ENCODE measurements at regions not wholly inside any gene's neighbourhood (a gene's known extent, or its start where the extent isn't known, plus 50 kb on each side); places are given as distances from the start of the nearest gene placed in this dataset.
A peak's percentile ranks its signal among the peaks of the same experiment; 100 is the strongest.

DNA sequence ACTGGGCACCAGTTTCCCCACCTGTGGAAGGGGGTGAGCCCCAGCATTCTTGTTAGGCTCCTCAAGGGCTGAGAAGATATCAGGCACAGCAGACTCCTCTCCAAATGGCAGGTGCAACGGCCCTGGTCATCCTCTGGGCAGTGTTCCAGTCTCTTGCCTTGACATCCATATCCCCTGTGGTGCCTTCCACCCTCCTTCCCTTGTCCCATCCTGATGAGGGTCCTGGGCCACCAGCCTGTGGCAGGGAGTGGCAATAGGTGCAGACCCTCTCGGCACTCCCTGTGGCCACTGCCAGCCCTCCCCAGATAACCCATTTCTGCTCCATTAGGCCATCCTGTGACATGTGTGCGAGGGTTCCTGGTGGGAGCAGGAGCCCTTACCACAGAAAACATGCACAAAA lies 78.8 kb upstream of the NECTIN1 start:
- intact Hi-C loops (cut with DNase I) = no loop called here
- peak in 2 of 10 donors; percentile 33 to 51 for DNase-seq

DNA sequence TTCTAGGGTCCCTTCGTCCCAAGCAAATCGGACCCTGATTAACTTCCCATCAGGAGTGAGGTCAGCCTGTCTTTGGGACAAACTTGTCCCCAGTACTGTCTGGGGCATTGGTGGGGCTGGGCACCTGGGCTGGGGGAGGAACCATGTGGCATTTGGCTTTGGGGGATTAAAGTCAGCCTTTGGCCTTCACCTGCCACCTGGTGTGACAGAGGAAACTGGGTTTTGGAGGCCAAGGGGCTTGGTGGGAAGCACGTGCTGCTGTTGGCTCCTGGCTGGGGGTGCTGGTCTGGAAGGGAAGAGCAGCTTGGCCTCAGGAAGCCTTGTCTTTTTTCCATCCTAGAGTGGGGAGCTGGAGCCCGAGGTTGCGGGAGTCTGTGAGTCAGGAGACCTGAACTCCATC lies 78.4 kb upstream of the NECTIN1 start:
- intact Hi-C loops (cut with DNase I) = no loop called here
- peak in 2 of 10 donors; percentile 69 to 73 for DNase-seq

DNA sequence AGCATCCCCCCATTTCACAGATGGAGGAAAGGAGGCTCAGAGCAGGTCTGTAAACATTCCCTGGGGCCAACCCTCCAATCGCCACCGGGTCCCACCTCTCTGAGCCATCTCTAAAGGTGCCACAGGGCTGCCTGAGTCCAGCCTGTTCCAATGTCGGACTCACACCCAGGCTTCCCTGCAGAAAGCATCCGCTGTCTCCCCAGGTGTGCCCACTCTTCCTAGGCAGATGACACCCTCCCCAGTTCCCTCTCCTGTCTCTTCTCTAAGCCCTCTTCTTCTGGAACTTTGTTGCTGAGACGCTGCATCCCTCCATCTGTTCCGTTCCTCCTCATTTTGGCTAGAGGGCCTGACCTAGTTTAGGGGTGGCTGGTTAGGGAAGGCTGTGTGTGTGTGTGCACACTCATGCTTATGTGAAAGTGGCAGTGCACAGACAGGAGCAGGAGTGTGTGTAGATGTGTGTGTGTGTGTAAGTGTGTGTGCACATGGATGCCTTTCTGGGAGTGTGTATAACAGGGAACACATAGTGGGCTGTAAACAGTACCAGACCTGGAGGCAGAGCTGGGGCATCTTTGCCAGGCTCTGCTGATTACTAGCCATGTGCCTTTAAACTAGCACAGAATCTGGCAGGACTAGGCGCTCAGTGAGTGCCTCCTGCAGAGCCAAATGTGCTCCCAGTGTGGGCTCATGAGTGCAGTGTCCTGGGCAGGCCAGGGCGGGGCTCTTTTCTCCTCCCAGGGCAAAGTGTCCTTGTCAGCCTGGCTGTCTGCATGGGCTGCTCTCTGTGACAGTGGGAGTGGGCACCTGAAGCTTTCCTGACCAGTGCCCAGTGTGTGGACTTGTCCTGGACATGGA lies 77.3 kb upstream of the NECTIN1 start:
- peak in 3 of 10 donors; percentile 23 to 77 (median 76) for DNase-seq
- intact Hi-C loops (cut with DNase I) = no loop called here

DNA sequence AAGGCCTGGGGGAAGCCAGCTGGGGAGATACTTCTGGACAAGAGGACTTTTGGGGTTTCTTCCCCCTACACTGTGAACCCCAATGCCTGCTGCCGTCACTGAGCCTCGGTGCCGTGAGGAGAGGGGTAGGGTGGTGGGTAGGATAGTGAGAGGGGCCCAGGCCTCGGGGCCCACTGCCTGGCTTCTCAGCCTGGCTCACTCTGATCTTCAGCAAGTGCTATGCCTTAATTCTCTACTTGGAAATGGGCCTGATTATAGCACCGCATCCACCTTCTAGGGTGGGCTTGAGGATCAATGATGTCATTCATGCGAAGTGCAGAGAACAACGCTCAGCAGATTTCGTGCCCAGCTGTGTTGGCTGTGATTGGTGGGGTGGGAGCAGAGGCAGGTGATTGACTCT lies 76.7 kb upstream of the NECTIN1 start:
- peak in 1 of 10 donors; percentile 65 for DNase-seq
- intact Hi-C loops (cut with DNase I) = no loop called here

DNA sequence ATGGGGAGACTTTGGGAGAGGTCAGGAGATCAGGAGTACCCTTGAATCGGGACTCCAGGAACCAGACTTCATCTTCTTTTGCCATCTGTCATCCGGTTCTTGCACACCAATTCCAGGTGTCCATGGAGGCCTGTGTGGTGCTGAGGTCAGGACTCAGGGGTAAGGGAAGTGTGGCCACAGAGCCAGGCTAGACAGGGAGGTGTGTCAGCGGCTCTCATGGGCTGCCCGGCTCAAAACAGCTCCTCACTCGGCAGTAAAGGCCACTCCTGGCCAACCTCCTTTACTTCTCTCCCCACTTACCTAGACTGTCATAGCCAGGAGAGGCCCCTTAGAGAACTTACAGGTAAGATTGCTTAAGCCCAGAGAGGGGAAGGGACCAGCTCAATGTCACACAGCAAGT lies 75.7 kb upstream of the NECTIN1 start:
- intact Hi-C loops (cut with DNase I) = no loop called here
- DNase-seq = peak in 2 of 10 donors; percentile 9 to 26

DNA sequence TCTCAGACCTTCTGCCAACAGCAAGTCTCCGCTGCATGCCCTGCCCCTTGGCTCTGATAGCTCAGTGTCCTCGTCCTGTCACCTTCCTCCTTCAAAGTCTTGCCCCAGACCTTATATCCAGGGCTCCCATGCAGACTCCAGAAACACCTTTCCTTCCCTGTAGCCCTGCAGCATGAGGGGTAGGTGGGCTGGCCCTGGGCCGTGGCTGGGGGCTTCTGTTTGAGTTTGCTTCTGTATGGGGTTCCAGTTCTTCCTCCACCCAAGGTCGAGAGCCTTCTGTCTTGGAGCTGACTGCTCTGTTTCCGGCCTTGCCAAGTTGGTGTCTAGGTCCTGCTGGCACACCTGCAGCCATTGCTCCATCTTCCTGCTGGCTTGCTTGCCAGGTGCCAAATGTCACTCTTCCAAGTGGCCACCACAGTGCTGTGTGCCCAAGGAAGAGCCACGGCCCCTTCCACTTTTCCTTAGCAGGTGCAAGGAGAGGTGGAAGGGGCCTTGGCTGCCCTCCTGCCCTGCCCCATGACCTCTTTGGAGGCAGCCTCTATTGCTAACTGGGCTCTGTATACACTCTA lies 74.8 kb upstream of the NECTIN1 start:
- peak in 2 of 10 donors; percentile 45 to 57 for DNase-seq

DNA sequence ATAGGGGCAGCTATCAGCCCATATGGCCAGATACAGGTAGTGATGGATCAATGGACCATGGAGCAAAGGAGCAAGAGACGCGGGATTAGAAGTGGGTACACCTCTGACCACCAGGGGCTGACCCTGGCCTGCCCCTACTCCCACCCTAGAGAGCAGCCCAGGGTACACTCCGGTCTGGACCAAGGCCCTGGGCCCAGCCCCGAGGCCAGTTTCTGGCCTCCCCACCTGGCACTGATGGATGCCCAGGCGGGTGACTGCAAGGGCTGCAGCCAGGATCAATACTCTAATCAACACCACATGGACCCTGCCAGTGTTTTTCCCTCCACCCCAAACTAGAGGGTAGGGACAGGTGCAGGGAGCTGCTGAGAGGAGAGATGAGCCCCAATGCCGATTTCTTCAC lies 74.1 kb upstream of the NECTIN1 start:
- intact Hi-C loops (cut with DNase I) = no loop called here
- DNase-seq = peak in 1 of 10 donors; percentile 18

More for the DNA sequence above, 74.8 kb upstream of the NECTIN1 start:
- intact Hi-C loops (cut with DNase I) = no loop called here

DNA sequence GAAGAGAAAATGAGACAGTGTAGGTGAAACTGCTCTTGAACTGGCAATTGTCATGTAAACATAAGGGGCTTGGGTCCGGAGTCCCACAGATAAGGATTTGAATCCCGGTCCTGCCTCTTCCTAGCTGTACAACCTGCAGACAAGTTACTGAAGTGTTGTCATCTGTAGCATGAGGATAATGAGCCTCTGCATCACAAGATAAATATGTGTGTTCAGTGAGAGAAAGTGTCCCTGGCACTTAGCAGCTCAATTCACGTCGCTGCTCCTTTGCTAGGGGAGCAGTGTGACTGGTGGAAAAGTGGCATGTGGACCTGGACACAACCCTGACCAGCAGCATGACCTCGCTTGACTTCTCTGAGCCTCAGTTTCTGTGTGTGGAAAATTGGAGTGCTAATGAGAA lies 73.7 kb upstream of the NECTIN1 start:
- intact Hi-C loops (cut with DNase I) = no loop called here
- DNase-seq = peak in 1 of 10 donors; percentile 18

DNA sequence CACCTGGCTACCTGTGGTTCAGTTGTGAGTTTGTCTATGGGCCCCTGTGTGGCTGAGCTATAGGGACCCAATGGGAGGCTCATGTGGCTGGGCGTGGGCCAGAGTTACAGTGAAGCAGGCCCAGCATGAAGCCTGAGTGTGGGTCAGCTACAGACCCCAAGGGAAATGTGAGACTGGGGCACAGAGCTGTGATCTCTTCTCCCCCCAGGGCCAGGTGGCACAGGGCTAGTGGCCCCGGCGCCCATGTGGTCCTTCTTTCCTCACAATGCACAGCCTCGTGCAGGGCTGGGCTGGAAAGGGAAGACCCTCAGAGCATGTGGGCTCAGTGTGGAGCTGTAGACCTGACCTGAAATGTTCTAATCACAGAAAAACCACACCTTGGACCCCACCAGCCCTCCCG lies 71.6 kb upstream of the NECTIN1 start:
- peak in 2 of 10 donors; percentile 34 to 49 for DNase-seq
- intact Hi-C loops (cut with DNase I) = no loop called here

DNA sequence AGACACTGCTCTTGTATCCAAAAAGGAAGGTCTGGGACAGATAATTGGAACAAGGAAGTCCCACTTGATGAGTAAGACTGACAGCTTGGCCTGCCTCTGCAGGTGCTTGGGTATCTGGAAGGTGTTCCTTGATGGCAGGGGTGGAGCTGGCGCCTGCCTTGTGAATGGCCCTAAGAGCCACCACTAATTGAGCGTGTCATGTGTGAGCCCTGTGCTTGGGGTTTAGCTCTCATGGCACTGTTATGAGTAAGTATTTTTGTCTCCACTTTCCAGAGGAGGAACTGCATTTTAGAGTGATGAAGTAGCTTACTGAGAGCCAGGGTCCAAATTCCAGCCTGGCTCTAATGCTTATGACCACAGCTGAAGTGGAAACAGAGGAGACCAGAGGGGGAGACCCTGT lies 71.2 kb upstream of the NECTIN1 start:
- peak in 2 of 10 donors; percentile 33 to 70 for DNase-seq
- intact Hi-C loops (cut with DNase I) = no loop called here

DNA sequence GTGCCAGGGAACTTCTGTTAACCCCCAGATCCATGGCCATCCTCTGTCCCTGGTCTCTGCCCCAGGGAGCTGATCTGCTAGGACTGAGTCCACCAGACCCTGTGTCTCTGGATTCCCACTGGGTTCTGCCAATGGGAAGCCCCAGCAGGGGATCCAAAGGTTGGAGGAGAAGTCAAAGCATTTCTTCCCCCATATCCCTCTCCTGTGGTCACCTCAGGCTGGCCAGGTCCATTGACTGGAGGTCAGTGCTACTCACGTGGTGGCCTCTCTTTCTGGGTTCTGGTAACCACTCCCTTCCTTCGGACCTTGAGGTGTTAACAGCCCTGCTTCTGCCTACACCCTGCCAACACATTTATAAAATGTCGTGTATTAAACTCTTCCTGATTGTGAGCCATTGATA lies 69.7 kb upstream of the NECTIN1 start:
- peak in 2 of 10 donors; percentile 6 to 54 for DNase-seq

DNA sequence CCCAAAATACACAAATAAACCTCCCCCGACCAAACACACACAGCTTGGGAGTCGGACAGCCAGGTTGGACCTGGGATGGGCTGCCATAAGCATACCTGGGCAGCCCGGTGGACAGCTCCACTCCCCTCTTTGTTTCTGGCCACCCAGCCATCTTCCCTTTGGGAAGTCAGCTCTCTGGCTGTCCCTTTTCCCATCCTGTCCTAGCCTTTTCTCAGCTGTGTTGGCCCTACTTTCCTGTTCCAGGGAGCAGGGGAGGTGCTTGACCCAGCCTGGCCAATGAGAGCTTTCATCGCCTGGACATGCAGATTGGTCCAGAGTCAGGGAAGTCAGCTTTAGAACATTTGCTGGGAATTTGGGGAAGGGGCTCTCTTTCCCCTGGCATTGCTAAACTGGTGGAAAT lies 68.7 kb upstream of the NECTIN1 start:
- intact Hi-C loops (cut with DNase I) = no loop called here
- peak in 2 of 10 donors; percentile 18 to 70 for DNase-seq

More for the DNA sequence above, 69.7 kb upstream of the NECTIN1 start:
- intact Hi-C loops (cut with DNase I) = no loop called here

DNA sequence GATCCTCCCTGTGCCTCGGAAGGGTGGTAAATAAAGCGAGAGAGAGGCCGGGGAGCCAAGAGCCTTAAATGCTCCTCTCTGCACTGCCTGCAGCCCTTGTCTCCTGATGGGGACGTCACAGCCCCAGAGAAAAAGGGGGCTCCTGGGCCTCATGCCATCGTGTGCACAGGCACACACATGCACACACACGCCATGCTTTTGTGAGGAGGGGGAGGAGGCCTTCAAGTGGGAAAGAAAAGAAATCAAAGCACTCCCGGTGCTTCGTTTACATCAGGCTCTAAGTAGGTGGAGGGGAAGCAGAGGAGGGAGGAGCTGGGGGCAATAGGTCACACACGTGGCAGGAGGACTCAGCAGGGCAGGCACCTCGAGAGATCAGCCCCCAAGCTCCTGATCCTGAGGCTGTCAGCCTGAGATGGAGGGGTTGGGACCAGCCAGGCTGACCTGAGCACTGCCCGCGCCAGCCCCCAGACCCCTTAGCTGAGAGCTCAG lies 68.2 kb upstream of the NECTIN1 start:
- DNase-seq = peak in 2 of 10 donors; percentile 42 to 60

DNA sequence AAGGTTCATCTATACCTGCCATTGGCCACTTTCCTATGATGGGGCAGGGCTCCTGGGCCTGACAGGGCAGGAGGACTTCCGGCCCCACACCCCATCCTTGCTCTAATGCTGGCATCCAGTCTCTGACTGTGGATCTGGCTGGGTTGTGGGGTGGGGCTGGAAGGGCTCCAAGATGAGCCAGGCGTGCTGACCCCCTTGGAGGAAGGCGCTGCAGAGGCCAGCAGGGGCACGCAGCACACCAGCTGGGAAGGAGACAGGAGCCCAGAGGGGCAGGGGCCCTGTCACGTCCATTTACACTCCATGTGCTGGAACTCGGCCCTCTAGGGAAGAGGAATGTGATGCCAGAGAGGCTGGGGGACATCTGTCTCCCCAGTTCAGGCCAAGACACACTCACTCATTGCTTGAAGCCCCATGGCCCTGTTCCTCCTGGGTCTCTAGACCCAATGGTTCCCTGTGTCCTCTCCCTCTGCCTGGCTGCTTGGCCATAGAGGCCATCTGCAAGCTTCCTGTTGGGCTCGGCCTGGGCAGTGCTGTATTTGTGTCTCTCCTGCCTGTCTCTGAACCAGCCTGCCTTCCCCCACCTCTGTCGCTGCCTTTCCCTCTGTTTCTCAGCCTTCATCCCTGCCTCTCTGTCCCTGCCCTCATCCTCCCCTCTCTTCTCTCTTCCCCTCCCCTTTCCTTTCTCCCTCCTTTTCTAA lies 67.5 kb upstream of the NECTIN1 start:
- intact Hi-C loops (cut with DNase I) = no loop called here
- peak in 2 of 10 donors; percentile 74 to 77 for DNase-seq

More for the DNA sequence above, 68.2 kb upstream of the NECTIN1 start:
- intact Hi-C loops (cut with DNase I) = no loop called here

DNA sequence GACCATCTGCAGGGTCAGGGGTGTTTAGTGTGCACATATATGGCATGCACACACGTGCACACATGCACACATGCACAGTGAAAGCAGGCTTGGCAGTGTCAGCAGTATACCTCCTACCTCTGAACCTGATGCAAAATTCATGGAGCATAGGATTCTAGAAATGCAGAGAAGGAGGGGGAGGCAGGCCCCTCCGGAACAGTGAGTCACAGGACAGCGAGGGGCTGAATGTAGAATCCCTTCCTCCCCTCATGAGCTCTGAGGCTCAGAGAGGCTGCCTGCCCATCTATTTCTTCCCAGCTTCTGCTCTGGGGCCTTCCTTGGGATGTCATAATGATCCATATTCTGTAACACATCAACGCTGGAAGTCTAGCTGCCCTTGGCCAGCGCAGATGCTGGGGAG lies 66.7 kb upstream of the NECTIN1 start:
- intact Hi-C loops (cut with DNase I) = no loop called here
- no peak for DNase-seq

DNA sequence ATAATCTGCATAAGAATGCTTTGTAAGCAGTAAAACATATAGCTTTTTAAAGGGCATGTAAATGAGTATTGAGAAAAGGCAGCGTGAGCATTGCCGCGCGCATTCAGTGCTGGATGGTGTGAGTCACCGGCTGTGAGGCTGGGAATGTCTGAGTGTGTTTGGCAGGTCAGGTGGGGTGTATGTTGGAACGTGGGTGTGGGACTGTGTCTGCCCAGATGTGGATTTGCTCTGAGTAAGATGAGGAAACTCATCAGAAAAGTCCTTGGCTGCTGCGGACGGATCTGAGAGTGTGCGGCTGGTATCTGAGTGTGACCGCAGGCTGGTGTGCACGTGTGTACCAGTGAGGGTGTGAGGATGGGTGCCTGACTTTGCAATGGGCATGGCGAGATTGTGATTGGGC lies 66.2 kb upstream of the NECTIN1 start:
- intact Hi-C loops (cut with DNase I) = no loop called here

DNA sequence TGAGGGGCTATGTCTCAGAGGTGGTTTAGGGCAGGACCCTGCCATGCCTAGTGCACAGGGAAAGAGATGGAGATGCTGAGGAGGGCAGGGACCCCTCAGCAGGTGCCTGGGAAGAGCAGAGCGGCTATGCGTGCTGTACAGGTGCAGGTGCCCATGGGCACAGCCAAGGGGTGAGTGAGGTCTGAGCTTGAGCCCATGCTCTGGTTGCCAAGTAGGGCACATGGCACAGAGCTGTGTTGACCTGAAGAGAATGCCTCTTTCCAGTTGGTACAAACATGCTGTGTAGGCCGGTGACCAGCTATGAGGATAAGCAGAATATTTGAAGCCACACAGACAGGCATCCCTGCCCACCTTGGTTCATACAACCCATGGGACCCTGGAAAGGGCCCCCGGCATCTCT lies 65.8 kb upstream of the NECTIN1 start:
- DNase-seq = peak in 2 of 10 donors; percentile 30 to 35
- intact Hi-C loops (cut with DNase I) = no loop called here

More for the DNA sequence above, 66.2 kb upstream of the NECTIN1 start:
- peak in 8 of 10 donors; percentile 44 to 93 (median 70) for DNase-seq

DNA sequence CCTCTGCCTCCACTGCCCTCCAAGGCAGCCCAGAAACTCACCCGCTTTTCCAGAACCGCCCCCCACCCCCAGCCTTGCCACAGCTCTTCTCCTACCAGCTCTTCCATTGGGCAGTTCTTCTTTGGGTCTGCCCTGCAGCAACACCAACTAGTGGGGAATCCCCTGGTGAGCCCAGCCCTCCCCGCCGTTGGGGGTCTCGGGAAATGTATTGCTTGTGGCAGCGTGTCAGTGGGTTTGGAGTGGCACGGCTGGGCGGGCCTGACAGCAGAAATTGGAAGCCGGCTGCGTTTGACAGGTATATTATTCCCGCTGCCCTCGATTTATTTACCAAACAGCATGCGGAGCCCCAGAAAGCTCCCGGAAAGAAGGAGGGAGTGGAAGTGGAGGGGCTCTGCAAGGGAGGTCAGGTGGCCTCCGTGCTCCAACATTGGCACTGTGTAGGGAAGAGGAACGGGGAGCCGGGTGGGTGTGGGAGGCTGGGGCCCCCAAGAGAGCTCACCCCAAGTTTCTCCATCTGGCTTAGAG lies 65.2 kb upstream of the NECTIN1 start:
- DNase-seq = peak in 2 of 10 donors; percentile 62 to 79
- intact Hi-C loops (cut with DNase I) = no loop called here

DNA sequence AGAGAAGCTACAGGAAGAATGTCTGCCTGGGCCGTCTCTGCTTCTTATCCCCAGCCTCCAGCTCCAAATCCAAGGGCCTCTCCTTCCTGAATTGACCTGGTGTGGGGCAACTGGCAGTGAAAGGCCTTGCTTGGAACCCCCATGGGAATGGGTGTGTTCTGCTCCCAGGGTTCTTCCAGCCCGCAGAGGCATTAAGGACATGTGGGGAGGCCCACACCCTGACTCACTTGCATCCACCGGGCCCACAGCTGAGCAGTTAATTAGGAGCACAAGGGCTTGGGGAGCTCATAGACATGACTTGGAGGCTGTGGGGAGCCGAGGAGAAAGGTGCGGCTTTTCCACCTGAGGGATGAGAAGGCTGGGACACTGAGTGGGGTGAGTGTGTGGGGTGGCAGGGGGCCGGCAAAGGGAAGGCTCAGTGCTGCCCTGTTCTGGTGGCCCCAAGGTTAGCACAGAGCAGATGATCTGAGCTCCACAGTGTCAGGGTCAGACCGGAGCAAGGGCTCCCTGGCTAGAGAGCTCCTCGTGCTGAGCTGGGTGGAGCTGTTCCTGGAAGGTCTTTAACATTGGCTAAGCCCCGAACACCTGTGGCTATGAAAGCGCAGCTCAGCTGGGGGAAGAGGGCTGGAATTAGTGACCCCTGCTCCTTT lies 64.5 kb upstream of the NECTIN1 start:
- DNase-seq = peak in 2 of 10 donors; percentile 31 to 57
- intact Hi-C loops (cut with DNase I) = no loop called here

DNA sequence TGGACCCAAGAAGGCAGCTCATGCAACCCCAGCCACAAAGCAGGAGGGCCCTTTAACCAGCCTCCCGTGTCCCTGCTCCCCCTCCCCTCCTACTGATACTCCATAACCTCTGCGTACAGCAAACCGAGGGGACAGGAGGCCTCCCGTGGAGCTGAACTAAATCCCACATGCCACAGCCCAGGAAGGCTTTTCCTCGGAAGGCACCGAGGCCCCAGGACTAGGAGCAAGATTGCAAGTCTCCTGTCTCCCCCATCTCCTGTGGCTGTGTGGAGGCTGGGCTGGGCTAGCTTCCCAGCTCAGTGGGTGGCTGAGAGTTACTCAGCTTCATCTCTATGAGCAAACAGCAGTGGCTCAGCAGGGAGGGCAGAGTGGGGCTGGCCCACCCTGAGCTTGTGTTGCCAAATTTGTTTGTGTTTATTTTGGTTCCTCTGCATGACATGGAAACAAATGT lies 62.7 kb upstream of the NECTIN1 start:
- peak in 9 of 10 donors; percentile 36 to 96 (median 77) for DNase-seq
- intact Hi-C loops (cut with DNase I) = no loop called here
